Osteocyte (in vitro differentiated cells): ENCODE measurements at regions not wholly inside any gene's neighbourhood (a gene's known extent, or its start where the extent isn't known, plus 50 kb on each side); places are given as distances from the start of the nearest gene placed in this dataset.

Experiments
- DNase-seq: peaks from one replicate; pipeline ENCODE4 v3.0.0; 2021; ENCODE audit warnings: mixed read lengths; ENCODE audit not compliant: unreplicated experiment; ENCODE audit errors: extremely low spot score
- H3K27ac Mint-ChIP-seq: one replicate; pipeline ENCODE4 v1.8.0; 2021; ENCODE audit warnings: mild to moderate bottlenecking, mixed read lengths; ENCODE audit not compliant: unreplicated experiment
- H3K27me3 Mint-ChIP-seq: one replicate; pipeline ENCODE4 v1.8.0; 2021; ENCODE audit warnings: mixed read lengths; ENCODE audit not compliant: unreplicated experiment
- H3K36me3 Mint-ChIP-seq: one replicate; pipeline ENCODE4 v1.8.0; 2021; ENCODE audit warnings: mixed read lengths; ENCODE audit not compliant: unreplicated experiment
- H3K4me1 Mint-ChIP-seq: one replicate; pipeline ENCODE4 v1.8.0; 2021; ENCODE audit warnings: mixed read lengths; ENCODE audit not compliant: unreplicated experiment
- H3K4me3 Mint-ChIP-seq: one replicate; pipeline ENCODE4 v1.8.0; 2021; ENCODE audit warnings: mild to moderate bottlenecking, moderate library complexity, mixed read lengths; ENCODE audit not compliant: unreplicated experiment
- H3K9me3 Mint-ChIP-seq: one replicate; pipeline ENCODE4 v1.8.0; 2021; ENCODE audit warnings: mixed read lengths; ENCODE audit not compliant: unreplicated experiment
- TF ChIP-seq, protein P1 (sequence below): fragments of 200-600 bp; sonication (generic); IDR thresholded peaks from 2 replicates; pipeline ENCODE4 v1.5.0; 2021; ENCODE audit warnings: antibody characterized with exemption, mild to moderate bottlenecking, moderate library complexity

GRCh38 chr18:50444539-50444938, 69.7 kb downstream of the SKA1 start:
- Mint-ChIP-seq H3K27me3 (peaks cover 12% of the 10 kb centered on the region), H3K4me1 (no peaks in the 10 kb centered on the region), H3K4me3 (no peak overlapping the region), H3K9me3 (peaks cover 13% of the 10 kb centered on the region), H3K36me3 (no peaks in the 10 kb centered on the region), H3K27ac (no peak overlapping the region)
- TF ChIP-seq, protein P1, sequence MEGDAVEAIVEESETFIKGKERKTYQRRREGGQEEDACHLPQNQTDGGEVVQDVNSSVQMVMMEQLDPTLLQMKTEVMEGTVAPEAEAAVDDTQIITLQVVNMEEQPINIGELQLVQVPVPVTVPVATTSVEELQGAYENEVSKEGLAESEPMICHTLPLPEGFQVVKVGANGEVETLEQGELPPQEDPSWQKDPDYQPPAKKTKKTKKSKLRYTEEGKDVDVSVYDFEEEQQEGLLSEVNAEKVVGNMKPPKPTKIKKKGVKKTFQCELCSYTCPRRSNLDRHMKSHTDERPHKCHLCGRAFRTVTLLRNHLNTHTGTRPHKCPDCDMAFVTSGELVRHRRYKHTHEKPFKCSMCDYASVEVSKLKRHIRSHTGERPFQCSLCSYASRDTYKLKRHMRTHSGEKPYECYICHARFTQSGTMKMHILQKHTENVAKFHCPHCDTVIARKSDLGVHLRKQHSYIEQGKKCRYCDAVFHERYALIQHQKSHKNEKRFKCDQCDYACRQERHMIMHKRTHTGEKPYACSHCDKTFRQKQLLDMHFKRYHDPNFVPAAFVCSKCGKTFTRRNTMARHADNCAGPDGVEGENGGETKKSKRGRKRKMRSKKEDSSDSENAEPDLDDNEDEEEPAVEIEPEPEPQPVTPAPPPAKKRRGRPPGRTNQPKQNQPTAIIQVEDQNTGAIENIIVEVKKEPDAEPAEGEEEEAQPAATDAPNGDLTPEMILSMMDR: no peak
- DNase-seq: no peak

DNA sequence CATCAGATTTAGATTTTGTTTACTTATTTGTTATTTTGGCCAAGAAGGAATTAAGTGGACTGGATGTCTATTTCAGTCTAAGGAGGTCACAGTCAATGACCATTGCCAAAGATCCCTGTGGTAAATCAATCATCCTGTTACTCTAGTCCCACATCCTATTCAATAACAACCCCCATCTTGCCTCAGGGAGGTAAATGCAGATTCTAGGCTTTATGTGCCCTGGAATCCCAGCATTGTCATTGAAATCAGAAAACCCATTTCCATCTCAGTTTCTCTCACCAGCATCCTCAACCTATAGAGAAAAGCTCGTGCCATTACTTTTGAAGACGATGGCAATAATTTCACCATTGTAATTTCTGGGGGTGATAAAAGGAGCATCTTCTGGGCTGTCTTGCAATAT, 71.8 kb downstream of the SKA1 start:
- Mint-ChIP-seq H3K36me3 (no peaks in the 10 kb centered on the region), H3K4me1 (no peaks in the 10 kb centered on the region), H3K4me3 (no peak overlapping the region), H3K9me3 (peaks cover 13% of the 10 kb centered on the region), H3K27ac (no peak overlapping the region), H3K27me3 (peaks cover 10% of the 10 kb centered on the region)
- no peak for DNase-seq
- TF ChIP-seq, protein P1: no peak

GRCh38 chr18:50447102-50447741, 72.4 kb downstream of the SKA1 start:
- DNase-seq: no peak
- no peak overlapping the region for H3K4me3 Mint-ChIP-seq
- H3K9me3 Mint-ChIP-seq: peaks cover 13% of the 10 kb centered on the region
- H3K36me3 Mint-ChIP-seq: no peaks in the 10 kb centered on the region
- TF ChIP-seq, protein P1: no peak
- H3K27me3 Mint-ChIP-seq: peaks cover 6% of the 10 kb centered on the region
- no peaks in the 10 kb centered on the region for H3K4me1 Mint-ChIP-seq
- H3K27ac Mint-ChIP-seq: no peak overlapping the region

- DNase-seq: no peak
- H3K9me3 Mint-ChIP-seq: peaks cover 13% of the 10 kb centered on the region
- TF ChIP-seq, protein P1: no peak
- no peak overlapping the region for H3K4me3 Mint-ChIP-seq
- H3K4me1 Mint-ChIP-seq: no peaks in the 10 kb centered on the region
- H3K36me3 Mint-ChIP-seq: no peaks in the 10 kb centered on the region
- peaks cover 6% of the 10 kb centered on the region for H3K27me3 Mint-ChIP-seq
- no peak overlapping the region for H3K27ac Mint-ChIP-seq
Measured at GRCh38 chr18:50447952-50448351, 73.1 kb downstream of the SKA1 start.

GRCh38 chr18:50451100-50451842, 76.4 kb downstream of the SKA1 start:
- peaks cover 6% of the 10 kb centered on the region for H3K27me3 Mint-ChIP-seq
- H3K4me3 Mint-ChIP-seq: no peak overlapping the region
- no peaks in the 10 kb centered on the region for H3K36me3 Mint-ChIP-seq
- no peak for DNase-seq
- TF ChIP-seq, protein P1: no peak
- no peak overlapping the region for H3K27ac Mint-ChIP-seq
- no peaks in the 10 kb centered on the region for H3K4me1 Mint-ChIP-seq
- peaks cover 6% of the 10 kb centered on the region for H3K9me3 Mint-ChIP-seq
